ENCODE measurements at regions not wholly inside any gene's neighbourhood (a gene's known extent, or its start where the extent isn't known, plus 50 kb on each side); places are given as distances from the start of the nearest gene placed in this dataset.
"Not testable (repeated sequence)": the region's sequence is repeated elsewhere in the genome, so short reads cannot be mapped to it uniquely, and the experiment has no call there.

- H3K36me3 ChIP-seq: no peaks in the 10 kb centered on the region
- TF ChIP-seq CTCF (IDR thresholded peaks at IDR 0.05; ENCODE audit: low read depth, low read length): no peak
- no peaks in the 10 kb centered on the region for H3K27me3 ChIP-seq
- peaks cover 35% of the 10 kb centered on the region for H3K4me1 ChIP-seq (ENCODE audit: low read depth)
- H3K27ac ChIP-seq: no peak overlapping the region
- H3K9me3 ChIP-seq (ENCODE audit: low read depth): no peaks in the 10 kb centered on the region
- H3K4me3 ChIP-seq: no peak overlapping the region
- DNase-seq (ENCODE audit: low read depth in 1 of 2, low spot score in 1 of 2): peak in 1 of 2 donors; percentile 72
Measured at GRCh38 chr2:105510761-105511528, 112.1 kb upstream of the FHL2 start.

DNA sequence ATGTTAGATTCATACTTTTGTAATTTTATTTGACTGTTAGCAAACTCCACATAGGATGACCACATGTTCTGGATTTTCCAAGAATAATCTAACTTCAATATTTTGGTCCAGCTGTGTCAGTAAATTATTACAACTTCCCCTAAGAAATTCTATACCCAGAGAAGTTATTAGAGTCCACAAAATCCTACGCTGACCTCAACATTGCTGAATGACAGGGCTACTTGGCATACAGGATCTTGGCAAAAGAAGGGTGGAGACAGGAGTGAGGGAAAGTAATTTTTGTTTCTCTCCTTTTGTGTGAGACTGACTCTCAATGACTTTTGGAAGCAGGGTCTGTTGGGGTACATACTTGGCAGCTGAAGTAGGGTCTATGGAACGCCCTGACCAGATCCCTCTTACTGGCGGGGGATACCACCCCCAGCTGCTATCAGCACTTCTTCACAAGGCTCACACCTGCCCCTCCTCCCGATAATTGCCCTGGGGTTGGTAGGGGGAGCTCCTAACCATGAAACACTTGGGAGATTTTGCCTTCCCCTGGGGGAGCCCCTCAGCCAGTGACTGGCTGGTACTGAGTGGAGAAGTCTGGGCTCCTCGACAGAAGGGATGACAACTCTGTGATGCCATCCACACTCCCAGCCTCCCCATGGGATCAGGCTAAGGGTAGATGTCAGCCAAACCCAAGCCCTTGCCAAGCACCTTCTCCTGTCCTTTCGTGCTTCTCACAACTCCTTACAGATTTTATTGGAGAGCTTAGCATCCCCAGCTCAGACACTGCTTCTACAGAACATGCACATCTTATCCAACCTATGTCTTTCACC lies 110.6 kb upstream of the FHL2 start:
- Histone ChIP-seq H3K27ac (no peak overlapping the region), H3K9me3 (ENCODE audit: low read depth) (no peaks in the 10 kb centered on the region), H3K36me3 (no peaks in the 10 kb centered on the region), H3K4me1 (ENCODE audit: low read depth) (peaks cover 20% of the 10 kb centered on the region), H3K27me3 (no peaks in the 10 kb centered on the region), H3K4me3 (no peak overlapping the region)
- TF ChIP-seq CTCF (IDR thresholded peaks at IDR 0.05; ENCODE audit: low read depth, low read length): no peak
- DNase-seq (ENCODE audit: low read depth in 1 of 2, low spot score in 1 of 2): no peak

- not testable (repeated sequence) for H3K27ac ChIP-seq; H3K27me3 ChIP-seq; H3K4me3 ChIP-seq; DNase-seq (ENCODE audit: low read depth in 1 of 2, low spot score in 1 of 2); H3K9me3 ChIP-seq (ENCODE audit: low read depth); H3K36me3 ChIP-seq
- H3K4me1 ChIP-seq (ENCODE audit: low read depth): peaks cover 14% of the 10 kb centered on the region
Measured at GRCh38 chr2:105506860-105507259, 108.0 kb upstream of the FHL2 start.

- Histone ChIP-seq H3K27ac (no peak overlapping the region), H3K27me3 (no peaks in the 10 kb centered on the region), H3K36me3 (no peaks in the 10 kb centered on the region), H3K9me3 (ENCODE audit: low read depth) (no peaks in the 10 kb centered on the region), H3K4me1 (ENCODE audit: low read depth) (peaks cover 9% of the 10 kb centered on the region), H3K4me3 (no peak overlapping the region)
- no peak for DNase-seq (ENCODE audit: low read depth in 1 of 2, low spot score in 1 of 2)
- no peak for TF ChIP-seq CTCF (IDR thresholded peaks at IDR 0.05; ENCODE audit: low read depth, low read length)
Measured at GRCh38 chr2:105504459-105504858, 105.6 kb upstream of the FHL2 start.

DNA sequence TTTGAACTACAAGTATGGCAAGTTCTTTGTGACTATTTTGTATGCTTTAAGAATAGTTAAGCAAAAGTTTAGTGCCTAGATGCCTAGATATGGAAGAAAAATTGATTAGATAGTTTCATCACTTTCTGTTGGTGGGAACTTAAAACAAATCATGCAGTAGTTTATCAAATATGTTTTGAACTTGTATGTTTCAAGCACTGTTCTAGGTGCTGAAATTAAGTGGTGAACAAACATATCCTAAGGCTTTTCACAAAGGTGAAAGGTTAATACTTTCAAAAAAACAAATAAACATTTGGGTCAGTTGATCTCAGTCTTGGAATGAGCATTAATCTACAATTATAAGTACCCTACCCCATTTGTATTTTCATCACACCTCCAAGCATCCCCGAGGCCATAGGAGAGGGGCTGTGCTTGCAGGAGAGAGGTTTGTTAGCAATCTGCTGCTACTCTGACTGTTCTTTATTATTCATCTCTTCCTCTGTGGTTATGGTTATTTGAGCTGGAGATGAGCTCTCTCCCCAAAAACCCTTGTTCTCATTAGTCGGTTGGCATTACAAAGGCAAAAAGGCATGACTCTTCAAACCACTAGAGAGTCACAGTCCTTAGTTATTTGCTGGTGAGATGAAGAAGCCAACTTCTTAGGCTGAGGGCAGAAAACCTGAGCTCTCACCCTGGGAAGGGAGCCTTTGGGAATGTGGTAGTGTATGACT lies 103.9 kb upstream of the FHL2 start:
- H3K36me3 ChIP-seq: no peaks in the 10 kb centered on the region
- no peak overlapping the region for H3K4me3 ChIP-seq
- no peak for DNase-seq (ENCODE audit: low read depth in 1 of 2, low spot score in 1 of 2)
- H3K9me3 ChIP-seq (ENCODE audit: low read depth): no peaks in the 10 kb centered on the region
- H3K4me1 ChIP-seq (ENCODE audit: low read depth): peaks cover 22% of the 10 kb centered on the region
- TF ChIP-seq CTCF (IDR thresholded peaks at IDR 0.05; ENCODE audit: low read depth, low read length): no peak
- H3K27me3 ChIP-seq: no peaks in the 10 kb centered on the region
- no peak overlapping the region for H3K27ac ChIP-seq

Data from cardiac muscle cell (in vitro differentiated cells and primary cell).